ENCODE measurements at regions not wholly inside any gene's neighbourhood (a gene's known extent, or its start where the extent isn't known, plus 50 kb on each side); places are given as distances from the start of the nearest gene placed in this dataset.

DNA sequence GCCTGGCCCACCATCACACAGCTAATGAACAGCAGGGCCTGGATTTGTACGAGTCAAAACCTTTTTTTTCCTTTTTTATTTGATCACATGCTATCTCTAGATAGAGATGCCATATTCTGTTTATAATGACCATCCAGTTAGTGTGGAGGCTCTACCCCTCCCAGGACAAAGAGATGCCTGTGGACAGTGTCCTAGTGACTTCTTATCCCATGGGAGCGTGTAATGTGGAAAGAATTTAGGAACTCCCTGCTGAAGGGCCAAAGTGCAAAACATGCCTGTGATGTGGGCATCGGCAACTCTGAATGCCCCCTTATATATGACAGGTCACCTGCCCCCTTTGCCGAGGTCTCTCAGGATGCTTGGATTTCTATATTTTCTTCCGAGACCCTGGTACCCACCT is 292.2 kb downstream of the RRAGC start:
- TF ChIP-seq, protein P1, sequence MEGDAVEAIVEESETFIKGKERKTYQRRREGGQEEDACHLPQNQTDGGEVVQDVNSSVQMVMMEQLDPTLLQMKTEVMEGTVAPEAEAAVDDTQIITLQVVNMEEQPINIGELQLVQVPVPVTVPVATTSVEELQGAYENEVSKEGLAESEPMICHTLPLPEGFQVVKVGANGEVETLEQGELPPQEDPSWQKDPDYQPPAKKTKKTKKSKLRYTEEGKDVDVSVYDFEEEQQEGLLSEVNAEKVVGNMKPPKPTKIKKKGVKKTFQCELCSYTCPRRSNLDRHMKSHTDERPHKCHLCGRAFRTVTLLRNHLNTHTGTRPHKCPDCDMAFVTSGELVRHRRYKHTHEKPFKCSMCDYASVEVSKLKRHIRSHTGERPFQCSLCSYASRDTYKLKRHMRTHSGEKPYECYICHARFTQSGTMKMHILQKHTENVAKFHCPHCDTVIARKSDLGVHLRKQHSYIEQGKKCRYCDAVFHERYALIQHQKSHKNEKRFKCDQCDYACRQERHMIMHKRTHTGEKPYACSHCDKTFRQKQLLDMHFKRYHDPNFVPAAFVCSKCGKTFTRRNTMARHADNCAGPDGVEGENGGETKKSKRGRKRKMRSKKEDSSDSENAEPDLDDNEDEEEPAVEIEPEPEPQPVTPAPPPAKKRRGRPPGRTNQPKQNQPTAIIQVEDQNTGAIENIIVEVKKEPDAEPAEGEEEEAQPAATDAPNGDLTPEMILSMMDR (IDR thresholded peaks at IDR 0.05; ENCODE audit: insufficient read depth, low read length, poor library complexity, severe bottlenecking) = no peak
- TF ChIP-seq EZH2phosphoT487 (conservative IDR thresholded peaks at IDR 0.05; ENCODE audit: low read length) = no peak
